Nephron progenitor cell (in vitro differentiated cells): ENCODE measurements at regions not wholly inside any gene's neighbourhood (a gene's known extent, or its start where the extent isn't known, plus 50 kb on each side); places are given as distances from the start of the nearest gene placed in this dataset.
"Not testable (repeated sequence)": the region's sequence is repeated elsewhere in the genome, so short reads cannot be mapped to it uniquely, and the experiment has no call there.

Experiments used
- DNase-seq: peaks from one replicate; pipeline ENCODE4 v3.0.0; 2021
- H3K27ac Mint-ChIP-seq: 2 replicates; pipeline ENCODE4 v1.8.0; 2021; ENCODE audit warnings: mild to moderate bottlenecking, moderate library complexity, mixed read lengths
- H3K27me3 Mint-ChIP-seq: 2 replicates; pipeline ENCODE4 v1.8.0; 2021; ENCODE audit warnings: mild to moderate bottlenecking, low read depth, mixed read lengths; ENCODE audit not compliant: poor library complexity
- H3K36me3 Mint-ChIP-seq: 2 replicates; pipeline ENCODE4 v1.8.0; 2021; ENCODE audit warnings: low read depth, mixed read lengths
- H3K4me1 Mint-ChIP-seq: 2 replicates; pipeline ENCODE4 v1.8.0; 2021; ENCODE audit warnings: mixed read lengths
- H3K4me3 Mint-ChIP-seq: 2 replicates; pipeline ENCODE4 v1.8.0; 2021; ENCODE audit warnings: mild to moderate bottlenecking, moderate library complexity, mixed read lengths
- H3K9me3 Mint-ChIP-seq: 2 replicates; pipeline ENCODE4 v1.8.0; 2021; ENCODE audit warnings: mild to moderate bottlenecking, moderate library complexity, mixed read lengths
- TF ChIP-seq, protein P1 (sequence below): fragments of 200-600 bp; sonication (generic); IDR thresholded peaks from 2 replicates; pipeline ENCODE4 v1.5.0; 2021; ENCODE audit warnings: antibody characterized with exemption

GRCh38 chr6:81128671-81129070 is 623.8 kb downstream of the TENT5A start:
- no peak overlapping the region for H3K27ac Mint-ChIP-seq
- H3K4me3 Mint-ChIP-seq, result no peak overlapping the region
- DNase-seq, result no peak
- no peaks in the 10 kb centered on the region for H3K4me1 Mint-ChIP-seq
- peaks cover 3% of the 10 kb centered on the region for H3K9me3 Mint-ChIP-seq
- TF ChIP-seq, protein P1, sequence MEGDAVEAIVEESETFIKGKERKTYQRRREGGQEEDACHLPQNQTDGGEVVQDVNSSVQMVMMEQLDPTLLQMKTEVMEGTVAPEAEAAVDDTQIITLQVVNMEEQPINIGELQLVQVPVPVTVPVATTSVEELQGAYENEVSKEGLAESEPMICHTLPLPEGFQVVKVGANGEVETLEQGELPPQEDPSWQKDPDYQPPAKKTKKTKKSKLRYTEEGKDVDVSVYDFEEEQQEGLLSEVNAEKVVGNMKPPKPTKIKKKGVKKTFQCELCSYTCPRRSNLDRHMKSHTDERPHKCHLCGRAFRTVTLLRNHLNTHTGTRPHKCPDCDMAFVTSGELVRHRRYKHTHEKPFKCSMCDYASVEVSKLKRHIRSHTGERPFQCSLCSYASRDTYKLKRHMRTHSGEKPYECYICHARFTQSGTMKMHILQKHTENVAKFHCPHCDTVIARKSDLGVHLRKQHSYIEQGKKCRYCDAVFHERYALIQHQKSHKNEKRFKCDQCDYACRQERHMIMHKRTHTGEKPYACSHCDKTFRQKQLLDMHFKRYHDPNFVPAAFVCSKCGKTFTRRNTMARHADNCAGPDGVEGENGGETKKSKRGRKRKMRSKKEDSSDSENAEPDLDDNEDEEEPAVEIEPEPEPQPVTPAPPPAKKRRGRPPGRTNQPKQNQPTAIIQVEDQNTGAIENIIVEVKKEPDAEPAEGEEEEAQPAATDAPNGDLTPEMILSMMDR, result no peak
- H3K27me3 Mint-ChIP-seq, result peaks cover 3% of the 10 kb centered on the region
- H3K36me3 Mint-ChIP-seq, result no peaks in the 10 kb centered on the region

DNA sequence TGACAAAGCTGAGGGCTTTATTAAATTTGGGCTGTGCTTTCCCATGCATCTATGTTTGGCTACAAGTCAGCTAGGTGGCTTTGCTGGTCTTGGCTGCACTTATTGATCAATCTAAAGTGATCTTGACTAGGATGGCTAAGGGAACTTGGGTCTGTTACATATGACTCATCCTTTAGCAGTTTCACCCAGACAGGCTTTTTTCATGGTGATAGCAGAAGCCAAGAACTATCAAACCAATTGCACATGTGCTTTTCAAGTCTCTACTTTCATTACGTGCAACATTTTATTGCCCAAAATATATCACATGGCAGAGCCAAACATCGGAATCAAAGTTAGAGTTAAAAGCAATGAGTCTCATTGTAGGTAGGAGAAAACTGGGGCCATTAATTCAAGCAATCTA is 626.3 kb downstream of the TENT5A start:
- TF ChIP-seq, protein P1, result no peak
- DNase-seq, result no peak
- no peaks in the 10 kb centered on the region for H3K4me1 Mint-ChIP-seq
- H3K27ac Mint-ChIP-seq, result no peak overlapping the region
- H3K9me3 Mint-ChIP-seq, result peaks cover 3% of the 10 kb centered on the region
- no peak overlapping the region for H3K4me3 Mint-ChIP-seq
- peaks cover 3% of the 10 kb centered on the region for H3K27me3 Mint-ChIP-seq
- H3K36me3 Mint-ChIP-seq, result no peaks in the 10 kb centered on the region

DNA sequence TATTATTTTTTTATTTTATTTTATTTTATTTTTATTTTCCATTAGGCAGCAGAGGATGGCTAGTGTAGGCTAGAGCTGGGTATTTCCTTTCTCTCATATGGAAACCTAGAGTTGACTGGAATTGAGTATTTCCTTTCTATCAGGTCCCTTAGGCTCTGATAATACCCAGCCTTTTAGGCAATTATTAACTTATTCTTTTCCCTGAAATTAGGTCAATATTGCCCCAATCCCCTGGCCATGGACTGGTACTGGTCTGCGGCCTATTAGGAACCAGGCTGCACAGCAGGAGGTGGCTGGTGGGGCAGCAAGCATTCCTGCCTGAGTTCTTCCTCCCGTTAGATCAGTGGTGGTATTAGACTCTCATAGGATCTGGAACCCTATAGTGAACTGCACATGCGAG is 632.2 kb downstream of the TENT5A start:
- Mint-ChIP-seq H3K4me3 (no peak overlapping the region), H3K27ac (no peak overlapping the region), H3K9me3 (peaks cover 29% of the 10 kb centered on the region), H3K27me3 (no peaks in the 10 kb centered on the region), H3K36me3 (no peaks in the 10 kb centered on the region), H3K4me1 (no peaks in the 10 kb centered on the region)
- no peak for DNase-seq
- TF ChIP-seq, protein P1, result no peak

GRCh38 chr6:81105998-81106397 is 646.5 kb downstream of the TENT5A start:
- TF ChIP-seq, protein P1, result no peak
- no peak for DNase-seq
- Mint-ChIP-seq H3K4me1 (no peaks in the 10 kb centered on the region), H3K36me3 (no peaks in the 10 kb centered on the region), H3K4me3 (no peak overlapping the region), H3K9me3 (no peaks in the 10 kb centered on the region), H3K27ac (no peak overlapping the region), H3K27me3 (peaks cover 6% of the 10 kb centered on the region)

GRCh38 chr6:81098109-81098814 is 654.2 kb downstream of the TENT5A start:
- H3K36me3 Mint-ChIP-seq, result no peaks in the 10 kb centered on the region
- no peak overlapping the region for H3K27ac Mint-ChIP-seq
- peaks cover 3% of the 10 kb centered on the region for H3K9me3 Mint-ChIP-seq
- H3K4me1 Mint-ChIP-seq, result no peaks in the 10 kb centered on the region
- no peak for DNase-seq
- TF ChIP-seq, protein P1, result no peak
- no peak overlapping the region for H3K4me3 Mint-ChIP-seq
- H3K27me3 Mint-ChIP-seq, result peaks cover under 1% of the 10 kb centered on the region

- H3K27ac Mint-ChIP-seq, H3K9me3 Mint-ChIP-seq, DNase-seq, H3K27me3 Mint-ChIP-seq, H3K36me3 Mint-ChIP-seq, H3K4me1 Mint-ChIP-seq, H3K4me3 Mint-ChIP-seq: not testable (repeated sequence)
Observed at GRCh38 chr6:81096464-81096863, 656.0 kb downstream of the TENT5A start.
